AG04450 (cell line): ENCODE measurements at regions not wholly inside any gene's neighbourhood (a gene's known extent, or its start where the extent isn't known, plus 50 kb on each side); places are given as distances from the start of the nearest gene placed in this dataset.

Source experiments
- CTCF ChIA-PET: fragments of 300-600, 350-600 bp; formaldehyde crosslinking; extraction: SDS; loops from one replicate; lab custom pipeline; 2022; ENCODE audit warnings: antibody characterized with exemption, inconsistent platforms; lab: Charles Lee
- POLR2A ChIA-PET: fragments of 350-600 bp; formaldehyde crosslinking; extraction: SDS; loops from one replicate; lab custom pipeline; 2021; ENCODE audit warnings: antibody characterized with exemption, inconsistent platforms; lab: Yijun Ruan, JAX
- DNase-seq: peaks from one replicate; pipeline ENCODE4 v3.0.0-alpha.2; 2011; ENCODE audit warnings: low read depth, low spot score
- H3K27ac ChIP-seq: one replicate; pipeline ENCODE4 v1.5.1; 2012; ENCODE audit warnings: low read depth, low read length, control low read depth
- H3K27me3 ChIP-seq: one replicate; pipeline ENCODE4 v1.6.0; 2012; ENCODE audit warnings: low read length; ENCODE audit not compliant: control insufficient read depth, insufficient read depth
- H3K4me3 ChIP-seq: 2 replicates; pipeline ENCODE4 v1.5.1; 2011; ENCODE audit warnings: mild to moderate bottlenecking, low read depth, low read length, control low read depth
- H3K9me3 ChIP-seq: 2 replicates; pipeline ENCODE4 v1.5.1; 2012; ENCODE audit warnings: low read length; ENCODE audit not compliant: control insufficient read depth, insufficient read depth
- CTCF ChIP-seq: IDR thresholded peaks from 2 replicates; pipeline ENCODE4 v1.5.1; 2011; ENCODE audit warnings: low read depth, low read length, control low read depth, inconsistent platforms

DNA sequence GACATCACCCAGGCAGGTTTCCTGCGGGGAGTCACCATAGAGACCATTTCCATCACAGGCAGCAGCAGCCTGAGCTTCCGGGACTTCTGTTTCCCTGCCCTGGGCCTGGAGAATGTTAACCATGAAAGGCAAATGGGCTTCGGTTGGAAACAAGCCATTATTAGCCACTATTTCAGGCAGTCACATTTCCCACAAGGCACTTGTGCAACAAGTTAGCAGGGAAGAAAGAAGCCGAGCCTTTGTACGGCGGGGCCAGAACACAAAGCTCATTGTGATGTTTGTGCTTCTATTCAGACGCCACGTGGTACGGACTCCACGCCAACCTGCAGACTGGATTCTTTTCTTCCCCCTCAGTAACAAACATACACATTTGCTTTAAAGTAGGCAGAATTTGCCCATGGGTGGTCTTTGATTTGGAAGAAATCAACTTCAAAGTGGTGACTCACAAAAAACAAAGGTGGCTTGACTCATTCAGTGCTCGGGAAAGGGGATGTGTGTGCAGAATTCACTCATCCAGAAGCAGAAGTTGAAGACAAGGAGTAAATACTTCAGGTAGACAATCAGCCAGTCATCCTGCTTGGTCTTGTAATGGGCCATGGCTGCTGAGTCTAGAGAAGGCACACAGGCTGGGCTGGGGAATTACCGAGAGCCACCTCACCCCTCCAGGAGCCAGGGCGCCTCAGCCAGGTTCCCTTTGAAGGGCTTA, 154.2 kb upstream of the PRMT8 start:
- DNase-seq: no peak
- no peak for TF ChIP-seq CTCF
- no peak overlapping the region for H3K27ac ChIP-seq
- ChIA-PET CTCF (interaction anchor here (1.6 kb wide), 1 partner anchor 36 kb away, joined by 4 read pairs; no protein-coding TSS in a partner anchor), POLR2A (no interaction called here)
- H3K9me3 ChIP-seq: no peaks in the 10 kb centered on the region
- no peak overlapping the region for H3K4me3 ChIP-seq
- peaks cover 12% of the 10 kb centered on the region for H3K27me3 ChIP-seq

DNA sequence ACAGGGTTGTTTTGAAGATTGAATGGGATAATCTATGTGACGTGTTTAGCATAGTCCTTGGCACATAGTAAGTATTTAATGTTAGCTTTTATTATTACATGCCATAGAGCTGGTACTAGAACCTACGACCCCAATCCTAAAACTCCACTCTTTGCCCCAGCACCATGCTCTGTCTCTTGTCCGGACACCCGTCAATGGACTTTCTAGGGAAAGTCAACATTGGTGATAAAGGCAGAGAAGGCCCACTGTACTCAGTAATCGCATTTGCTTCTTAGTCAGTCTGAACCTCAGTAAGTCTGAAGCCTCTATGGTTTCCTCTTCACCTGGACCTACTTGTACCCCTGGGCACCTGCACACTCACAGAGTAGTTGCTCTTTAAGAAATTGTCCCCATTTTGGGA, 153.1 kb upstream of the PRMT8 start:
- DNase-seq: no peak
- Histone ChIP-seq H3K27me3 (peaks cover 20% of the 10 kb centered on the region), H3K4me3 (no peak overlapping the region), H3K27ac (no peak overlapping the region), H3K9me3 (no peaks in the 10 kb centered on the region)
- ChIA-PET POLR2A (no interaction called here), CTCF (no interaction called here)
- no peak for TF ChIP-seq CTCF

GRCh38 chr12:3339221-3339620, 151.8 kb upstream of the PRMT8 start:
- Histone ChIP-seq H3K27me3 (peaks cover 20% of the 10 kb centered on the region), H3K27ac (no peak overlapping the region), H3K9me3 (no peaks in the 10 kb centered on the region), H3K4me3 (no peak overlapping the region)
- no peak for TF ChIP-seq CTCF
- ChIA-PET CTCF (interaction anchor here (0.7 to 1.4 kb wide), 2 partner anchors 25 to 39 kb away, joined by 4 to 6 read pairs; no protein-coding TSS in a partner anchor), POLR2A (no interaction called here)
- DNase-seq: no peak

- CTCF ChIA-PET: interaction anchor here (1.3 to 2.6 kb wide), 3 partner anchors 41 to 462 kb away, joined by 4 to 9 read pairs (median 6); no protein-coding TSS in a partner anchor
- Histone ChIP-seq H3K27me3 (peaks cover 17% of the 10 kb centered on the region), H3K9me3 (no peaks in the 10 kb centered on the region), H3K4me3 (no peak overlapping the region), H3K27ac (no peak overlapping the region)
- POLR2A ChIA-PET: no interaction called here
- no peak for TF ChIP-seq CTCF
- no peak for DNase-seq
Observed at GRCh38 chr12:3341594-3341993, 149.4 kb upstream of the PRMT8 start.

GRCh38 chr12:3342051-3342450, 149.0 kb upstream of the PRMT8 start:
- DNase-seq: no peak
- CTCF ChIA-PET: interaction anchor here (1.3 to 2.6 kb wide), 3 partner anchors 42 to 462 kb away, joined by 4 to 9 read pairs (median 6); no protein-coding TSS in a partner anchor
- H3K4me3 ChIP-seq: no peak overlapping the region

More at GRCh38 chr12:3342051-3342450, 149.0 kb upstream of the PRMT8 start:
- peaks cover 15% of the 10 kb centered on the region for H3K27me3 ChIP-seq
- POLR2A ChIA-PET: no interaction called here
- no peaks in the 10 kb centered on the region for H3K9me3 ChIP-seq
- no peak overlapping the region for H3K27ac ChIP-seq
- TF ChIP-seq CTCF: peak; percentile 52
